GM21526 (cell line): ENCODE measurements at regions not wholly inside any gene's neighbourhood (a gene's known extent, or its start where the extent isn't known, plus 50 kb on each side); places are given as distances from the start of the nearest gene placed in this dataset.
"Not testable (repeated sequence)": the region's sequence is repeated elsewhere in the genome, so short reads cannot be mapped to it uniquely, and the experiment has no call there.

ENCODE experiments used
- ATAC-seq: cut with Tn5 transposase; IDR thresholded peaks from one replicate; pipeline ENCODE4 v1.9.1; 2021; ENCODE audit warnings: moderate library complexity; ENCODE audit not compliant: unreplicated experiment, low FRiP score

- ATAC-seq = no peak
Measured at GRCh38 chr5:99035942-99036341, 107.1 kb upstream of the CHD1 start.

GRCh38 chr5:99034336-99034735, 105.5 kb upstream of the CHD1 start:
- ATAC-seq = no peak

GRCh38 chr5:99033014-99033900, 104.5 kb upstream of the CHD1 start:
- ATAC-seq = peak; percentile 1

GRCh38 chr5:99032234-99033013, 103.6 kb upstream of the CHD1 start:
- ATAC-seq = peak; percentile 37

GRCh38 chr5:99030906-99031440, 102.2 kb upstream of the CHD1 start:
- no peak for ATAC-seq

- ATAC-seq = no peak
Measured at GRCh38 chr5:99029172-99029571, 100.4 kb upstream of the CHD1 start.

- ATAC-seq = not testable (repeated sequence)
Measured at GRCh38 chr5:99028170-99028569, 99.4 kb upstream of the CHD1 start.

- no peak for ATAC-seq
Measured at GRCh38 chr5:99025298-99026045, 96.7 kb upstream of the CHD1 start.

- no peak for ATAC-seq
Measured at GRCh38 chr5:99023330-99023729, 94.5 kb upstream of the CHD1 start.

- no peak for ATAC-seq
Measured at GRCh38 chr5:99022250-99022649, 93.4 kb upstream of the CHD1 start.

- no peak for ATAC-seq
Measured at GRCh38 chr5:99020698-99021048, 91.9 kb upstream of the CHD1 start.

GRCh38 chr5:99019812-99020697, 91.2 kb upstream of the CHD1 start:
- ATAC-seq = no peak

- ATAC-seq = no peak
Measured at GRCh38 chr5:99019254-99019653, 90.4 kb upstream of the CHD1 start.

GRCh38 chr5:99010294-99010693, 81.5 kb upstream of the CHD1 start:
- no peak for ATAC-seq

GRCh38 chr5:99008009-99008408, 79.2 kb upstream of the CHD1 start:
- ATAC-seq = not testable (repeated sequence)

- ATAC-seq = peak; percentile 21
Measured at GRCh38 chr5:99005506-99005905, 76.7 kb upstream of the CHD1 start.

GRCh38 chr5:99004960-99005359, 76.2 kb upstream of the CHD1 start:
- ATAC-seq = peak; percentile 99

GRCh38 chr5:99000876-99001275, 72.1 kb upstream of the CHD1 start:
- no peak for ATAC-seq

- ATAC-seq = no peak
Measured at GRCh38 chr5:99000221-99000620, 71.4 kb upstream of the CHD1 start.

GRCh38 chr5:98999631-99000030, 70.8 kb upstream of the CHD1 start:
- ATAC-seq = no peak
